ENCODE measurements at regions not wholly inside any gene's neighbourhood (a gene's known extent, or its start where the extent isn't known, plus 50 kb on each side); places are given as distances from the start of the nearest gene placed in this dataset.

GRCh38 chr6:138582573-138582972 is 83.3 kb upstream of the NHSL1 start:
- TF ChIP-seq CTCF (conservative IDR thresholded peaks at IDR 0.05 in 1 of 2, IDR thresholded peaks at IDR 0.05 in 1 of 2; ENCODE audit: extremely low read depth in 1 of 2, insufficient read depth in 1 of 2, low read depth in 1 of 2, low read length in 2 of 2) (no peak), EZH2 (IDR thresholded peaks at IDR 0.05; ENCODE audit: borderline replicate concordance, low read length) (no peak)

Measured in mammary epithelial cell (primary cell).